ENCODE measurements at regions not wholly inside any gene's neighbourhood (a gene's known extent, or its start where the extent isn't known, plus 50 kb on each side); places are given as distances from the start of the nearest gene placed in this dataset.
"Not testable (repeated sequence)": the region's sequence is repeated elsewhere in the genome, so short reads cannot be mapped to it uniquely, and the experiment has no call there.

DNA sequence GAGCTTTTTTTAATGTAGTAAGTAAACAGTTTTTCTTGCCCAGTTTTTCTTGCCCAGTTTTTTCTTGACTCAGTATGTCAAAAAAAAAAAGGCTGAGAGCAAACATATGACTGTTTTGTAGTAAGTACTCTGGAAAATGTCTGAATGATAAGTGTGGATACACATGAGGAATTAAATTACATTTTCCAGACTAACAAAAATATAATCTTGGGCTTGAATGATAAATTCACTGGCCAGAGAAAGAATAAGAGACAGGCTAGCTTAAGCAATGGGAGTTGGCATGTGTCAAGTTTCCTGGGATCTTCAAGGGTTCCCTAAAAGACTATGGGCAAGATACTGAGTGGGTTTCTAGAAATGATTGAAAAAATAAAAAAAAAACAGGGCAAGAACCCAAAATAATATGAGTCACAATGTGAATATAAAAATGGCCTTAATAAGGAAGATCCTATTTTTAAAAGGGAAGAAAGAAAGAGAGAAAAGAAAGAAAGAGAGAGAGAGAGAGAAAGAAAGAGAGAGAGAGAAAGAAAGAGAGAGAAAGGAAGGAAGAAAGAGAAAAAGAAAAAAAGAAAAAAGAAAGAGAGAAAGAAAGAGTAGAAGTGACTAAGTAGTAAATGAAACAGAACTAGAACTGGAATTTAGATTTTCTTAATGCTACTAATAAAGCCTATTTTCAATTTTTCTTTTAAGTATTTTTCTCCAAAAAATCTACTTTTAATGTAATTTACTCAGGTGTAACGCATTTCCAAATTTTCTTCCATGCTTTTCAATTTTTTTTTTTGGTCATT, 60.2 kb downstream of the TFPI2 start:
- no peak for DNase-seq (ENCODE audit: low spot score)

GRCh38 chr7:93828260-93828659, 62.3 kb downstream of the TFPI2 start:
- DNase-seq (ENCODE audit: low spot score), result no peak

DNA sequence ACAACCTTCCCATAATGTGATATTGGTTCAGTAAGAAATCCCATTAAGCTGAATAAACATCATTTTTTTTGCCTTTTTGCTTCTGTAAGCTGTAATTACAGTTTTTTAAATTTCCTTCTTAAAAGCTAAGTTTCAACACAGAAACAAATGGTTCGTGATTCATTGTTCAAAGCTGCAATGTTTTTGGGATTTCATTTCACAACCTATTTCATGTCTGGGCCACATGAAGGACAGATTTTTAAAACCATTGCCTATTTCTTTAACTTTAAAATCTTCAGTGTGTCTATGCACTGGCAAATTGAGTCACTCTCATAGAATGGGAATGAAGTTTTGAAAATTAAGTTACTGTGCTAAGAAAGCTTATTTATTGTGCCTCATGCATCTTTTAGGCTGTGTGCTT, 66.9 kb downstream of the TFPI2 start:
- no peak for DNase-seq (ENCODE audit: low spot score)

DNA sequence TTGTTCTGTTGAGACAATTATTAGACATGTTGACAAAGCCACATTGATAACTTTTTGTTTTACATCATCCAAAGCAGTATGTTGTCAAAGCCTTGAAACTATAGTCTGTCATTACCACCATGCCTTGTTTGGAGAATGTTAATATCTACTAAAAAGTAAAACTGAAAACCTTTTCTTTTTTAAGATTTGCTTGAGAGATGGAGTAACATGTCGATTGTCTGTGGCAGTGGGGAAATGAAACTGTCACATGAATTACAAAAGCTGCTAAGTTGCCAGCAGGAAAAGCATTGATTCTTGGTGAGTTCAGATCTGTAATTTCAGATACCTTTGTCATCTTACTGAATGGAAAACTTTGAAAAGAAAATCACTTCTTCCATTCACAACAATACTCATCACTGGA, 69.1 kb downstream of the TFPI2 start:
- DNase-seq (ENCODE audit: low spot score), result no peak

DNA sequence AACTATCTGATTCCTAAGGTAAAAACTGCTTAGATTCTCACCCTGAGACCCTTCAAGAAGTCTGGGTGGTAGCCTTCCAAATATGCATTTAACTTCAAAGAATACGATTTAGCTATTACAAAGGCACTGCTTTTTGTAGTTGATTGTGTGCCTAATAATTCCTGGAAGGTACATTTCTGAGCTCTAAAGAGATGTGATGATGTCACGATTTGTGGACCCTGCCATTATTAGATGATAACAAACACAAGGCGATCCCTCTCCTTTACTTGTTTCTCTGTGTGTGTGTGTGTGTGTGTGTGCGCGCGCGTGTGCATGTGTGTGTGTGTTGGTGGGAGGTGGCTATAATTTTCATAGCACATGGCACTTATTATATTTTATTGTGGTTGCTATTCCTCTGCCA, 70.9 kb downstream of the TFPI2 start:
- DNase-seq (ENCODE audit: low spot score), result no peak

- no peak for DNase-seq (ENCODE audit: low spot score)
Observed at GRCh38 chr7:93817526-93817925, 73.0 kb downstream of the TFPI2 start.

DNA sequence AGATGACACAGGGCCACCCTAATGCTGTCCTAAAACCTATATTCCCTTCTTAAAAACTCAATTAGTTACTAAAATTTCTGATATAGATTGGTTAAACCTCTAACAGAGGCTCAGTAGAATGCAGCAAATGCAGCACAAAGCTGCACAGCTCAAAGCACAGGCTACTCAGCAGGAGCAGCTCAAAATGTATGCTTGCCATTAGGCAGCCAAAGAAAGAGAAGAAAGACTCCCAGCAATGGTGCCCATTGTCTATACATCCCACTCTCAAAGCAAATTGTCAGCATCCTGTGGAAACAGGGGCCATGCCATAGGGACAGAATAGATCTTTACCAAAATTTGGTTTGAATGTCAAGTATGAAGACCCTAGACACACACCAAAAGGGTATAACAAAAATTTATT, 73.5 kb downstream of the TFPI2 start:
- DNase-seq (ENCODE audit: low spot score), result no peak

GRCh38 chr7:93813514-93813913, 77.0 kb downstream of the TFPI2 start:
- no peak for DNase-seq (ENCODE audit: low spot score)

- DNase-seq (ENCODE audit: low spot score), result no peak
Observed at GRCh38 chr7:93812061-93812460, 78.5 kb downstream of the TFPI2 start.

DNA sequence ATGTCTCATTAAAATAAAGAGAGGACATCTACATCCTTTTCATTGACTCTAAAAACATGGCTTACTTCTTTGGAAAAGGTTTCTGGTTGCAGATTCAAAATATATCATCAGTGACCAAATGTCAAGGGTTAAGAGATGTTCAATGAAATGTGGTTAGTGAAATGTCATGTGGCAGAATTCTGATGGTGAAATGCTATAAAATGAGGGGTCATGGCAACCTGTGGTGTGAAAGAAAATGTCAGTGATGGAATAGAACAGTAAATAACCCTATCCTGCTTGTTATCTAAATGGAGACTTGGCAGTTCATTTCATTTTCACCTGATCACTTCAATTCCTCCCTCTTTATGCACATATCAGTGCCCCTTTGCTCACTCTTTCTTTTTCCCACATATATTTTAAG, 79.4 kb downstream of the TFPI2 start:
- DNase-seq (ENCODE audit: low spot score), result no peak

- no peak for DNase-seq (ENCODE audit: low spot score)
Observed at GRCh38 chr7:93810561-93810960, 80.0 kb downstream of the TFPI2 start.

GRCh38 chr7:93804726-93805125, 85.8 kb downstream of the TFPI2 start:
- DNase-seq (ENCODE audit: low spot score), result no peak

DNA sequence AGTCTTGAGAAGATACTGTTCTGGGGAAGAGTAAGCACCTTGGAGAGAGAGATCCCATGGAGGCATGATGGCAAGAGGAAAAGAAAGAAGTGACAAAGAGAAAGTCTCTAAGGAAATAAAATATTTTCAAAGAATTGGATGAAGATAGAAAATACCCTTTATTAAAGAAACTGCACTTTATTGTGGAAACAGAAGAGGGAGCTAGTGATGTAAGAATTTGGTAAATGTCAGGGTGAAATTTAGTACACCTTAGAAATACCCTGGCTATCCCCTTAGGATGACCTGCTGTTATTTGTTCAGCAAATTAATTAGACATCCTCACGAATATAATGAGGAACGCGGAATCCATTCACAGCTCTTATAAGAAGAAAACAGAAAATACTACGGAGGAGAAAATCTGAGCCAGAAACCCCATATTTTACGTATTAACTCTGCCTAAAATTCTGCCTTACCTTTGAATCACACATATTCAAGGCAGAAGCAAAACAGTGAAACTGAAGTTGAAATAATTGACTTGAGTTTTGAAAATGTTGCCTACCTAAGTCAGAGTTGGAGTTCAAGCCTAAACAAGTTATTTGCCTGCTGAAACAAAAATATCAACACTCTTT, 90.7 kb downstream of the TFPI2 start:
- peak; percentile 30 for DNase-seq (ENCODE audit: low spot score)

DNA sequence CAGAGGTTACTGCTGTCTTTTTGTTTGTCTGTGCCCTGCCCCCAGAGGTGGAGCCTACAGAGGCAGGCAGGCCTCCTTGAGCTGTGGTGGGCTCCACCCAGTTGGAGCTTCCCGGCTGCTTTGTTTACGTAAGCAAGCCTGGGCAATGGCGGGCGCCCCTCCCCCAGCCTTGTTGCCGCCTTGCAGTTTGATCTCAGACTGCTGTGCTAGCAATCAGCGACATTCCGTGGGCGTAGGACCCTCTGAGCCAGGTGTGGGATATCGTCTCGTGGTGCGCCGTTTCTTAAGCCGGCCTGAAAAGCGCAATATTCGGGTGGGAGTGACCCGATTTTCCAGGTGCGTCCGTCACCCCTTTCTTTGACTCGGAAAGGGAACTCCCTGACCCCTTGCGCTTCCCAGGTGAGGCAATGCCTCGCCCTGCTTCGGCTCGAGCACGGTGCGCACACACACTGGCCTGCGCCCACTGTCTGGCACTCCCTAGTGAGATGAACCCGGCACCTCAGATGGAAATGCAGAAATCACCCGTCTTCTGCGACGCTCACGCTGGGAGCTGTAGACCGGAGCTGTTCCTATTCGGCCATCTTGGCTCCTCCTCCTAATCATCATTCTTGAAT, 97.4 kb downstream of the TFPI2 start:
- DNase-seq (ENCODE audit: low spot score), result not testable (repeated sequence)

DNA sequence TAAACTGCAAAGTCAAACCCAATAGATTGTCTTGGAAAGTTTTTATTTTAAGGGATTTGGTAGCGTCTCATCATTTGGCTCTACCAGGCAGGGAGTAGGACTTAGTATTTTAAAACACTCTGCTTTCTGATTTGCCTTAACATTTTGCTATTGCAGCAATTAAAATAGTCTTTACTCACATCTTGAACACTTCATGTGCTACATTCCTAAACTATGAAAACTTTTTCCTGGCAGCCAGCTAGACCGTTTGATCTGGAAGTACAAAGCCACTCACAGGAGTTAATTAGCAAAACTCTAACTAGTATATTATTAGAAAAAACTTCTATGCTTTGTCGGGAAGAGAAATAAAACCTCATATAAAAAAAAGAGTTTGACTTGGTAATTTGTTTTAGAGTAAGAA, 111.4 kb downstream of the TFPI2 start:
- no peak for DNase-seq (ENCODE audit: low spot score)

DNA sequence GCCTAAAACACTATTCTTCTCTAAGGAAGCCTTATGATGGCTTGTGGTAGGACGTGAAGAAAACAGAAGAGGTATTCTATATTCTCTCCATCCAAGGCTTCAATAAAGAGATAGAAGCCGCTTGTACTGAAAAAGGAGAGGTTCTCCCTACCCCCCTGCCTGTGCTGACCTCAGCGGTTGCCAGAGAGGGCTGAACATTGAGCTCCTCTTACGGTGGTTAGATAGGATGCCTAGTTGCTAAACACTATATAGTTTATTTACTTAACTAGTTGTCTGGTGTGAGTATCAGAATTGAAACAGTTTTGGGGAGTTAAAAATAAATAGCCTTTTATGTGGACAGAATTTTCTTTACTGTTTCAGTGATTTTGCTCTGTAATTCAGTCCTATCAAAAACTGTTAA, 112.2 kb downstream of the TFPI2 start:
- no peak for DNase-seq (ENCODE audit: low spot score)

GRCh38 chr7:93773446-93773845, 117.1 kb downstream of the TFPI2 start:
- DNase-seq (ENCODE audit: low spot score), result no peak

DNA sequence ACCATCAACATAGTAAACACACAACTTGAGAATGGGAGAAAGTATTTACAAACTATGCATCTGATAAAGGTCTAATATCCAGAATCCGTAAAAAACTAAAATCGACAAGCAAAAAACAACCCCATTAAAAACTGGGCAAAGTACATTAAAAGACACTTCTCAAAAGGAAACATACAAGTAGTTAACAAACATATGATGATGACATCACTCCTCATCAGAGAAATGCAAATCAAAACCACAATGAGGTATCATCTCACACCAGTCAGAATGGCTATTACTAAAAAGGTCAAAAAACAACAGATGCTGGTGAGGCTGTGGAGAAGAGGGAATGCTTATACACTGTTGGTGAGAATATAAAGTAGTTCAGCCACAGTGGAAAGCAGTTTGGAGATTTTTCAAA, 125.1 kb downstream of the TFPI2 start:
- no peak for DNase-seq (ENCODE audit: low spot score)

GRCh38 chr7:93758631-93759030, 131.9 kb downstream of the TFPI2 start:
- DNase-seq (ENCODE audit: low spot score), result no peak

- DNase-seq (ENCODE audit: low spot score), result no peak
Observed at GRCh38 chr7:93757426-93757825, 133.1 kb downstream of the TFPI2 start.

DNA sequence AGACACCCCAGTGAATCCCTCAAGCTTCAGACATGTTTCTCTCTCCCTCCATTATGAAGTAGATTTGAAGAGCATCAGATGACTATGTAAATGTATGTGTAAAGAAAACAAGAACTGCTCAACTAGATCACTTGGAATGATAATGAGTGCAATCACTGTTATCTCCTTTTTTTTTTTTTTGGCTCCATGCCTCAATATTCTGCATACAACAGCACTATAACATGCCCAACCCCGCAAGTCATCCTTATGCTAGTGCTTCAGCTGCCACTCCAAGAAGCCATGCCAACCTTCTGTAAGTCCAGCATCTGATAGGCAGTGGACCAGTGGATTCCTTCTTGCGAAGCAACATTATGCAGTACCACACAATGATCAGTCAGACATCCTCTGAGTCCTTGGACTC, 133.7 kb downstream of the TFPI2 start:
- DNase-seq (ENCODE audit: low spot score), result no peak

- no peak for DNase-seq (ENCODE audit: low spot score)
Observed at GRCh38 chr7:93751421-93751820, 139.1 kb downstream of the TFPI2 start.

DNA sequence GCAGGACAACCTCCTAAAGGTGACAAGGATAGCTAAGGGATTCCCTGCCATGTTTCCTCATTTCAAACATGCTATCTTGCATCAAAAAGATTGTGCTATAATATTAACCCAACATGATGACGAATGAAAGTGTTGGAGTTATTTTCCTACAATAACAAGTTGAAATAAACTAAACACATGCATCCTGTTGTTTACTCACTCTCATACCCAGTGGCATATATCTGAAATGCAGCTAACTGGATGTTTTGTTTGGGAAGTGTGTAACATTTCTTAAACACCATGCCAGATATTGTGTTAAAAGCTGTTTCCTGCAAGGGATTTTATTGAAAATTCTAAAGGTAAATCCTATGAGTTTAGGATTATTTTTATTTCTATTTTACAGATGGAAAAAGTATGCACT, 139.6 kb downstream of the TFPI2 start:
- DNase-seq (ENCODE audit: low spot score), result no peak

- no peak for DNase-seq (ENCODE audit: low spot score)
Observed at GRCh38 chr7:93747019-93747418, 143.5 kb downstream of the TFPI2 start.
